ENCODE measurements at regions not wholly inside any gene's neighbourhood (a gene's known extent, or its start where the extent isn't known, plus 50 kb on each side); places are given as distances from the start of the nearest gene placed in this dataset.

- no peak for DNase-seq
These were observed 195.0 kb upstream of the RHOBTB1 start for GRCh38 chr10:61138708-61139591.

- DNase-seq = no peak
These were observed 192.2 kb upstream of the RHOBTB1 start for GRCh38 chr10:61136139-61136538.

GRCh38 chr10:61135276-61135721 is 191.3 kb upstream of the RHOBTB1 start:
- no peak for DNase-seq

- no peak for DNase-seq
These were observed 186.4 kb upstream of the RHOBTB1 start for GRCh38 chr10:61130366-61130765.

GRCh38 chr10:61128196-61128595 is 184.2 kb upstream of the RHOBTB1 start:
- no peak for DNase-seq

- no peak for DNase-seq
These were observed 181.7 kb upstream of the RHOBTB1 start for GRCh38 chr10:61125560-61126170.

GRCh38 chr10:61124756-61125530 is 181.0 kb upstream of the RHOBTB1 start:
- no peak for DNase-seq

- DNase-seq = no peak
These were observed 176.8 kb upstream of the RHOBTB1 start for GRCh38 chr10:61120805-61121204.

GRCh38 chr10:61119573-61119972 is 175.6 kb upstream of the RHOBTB1 start:
- no peak for DNase-seq

- no peak for DNase-seq
These were observed 171.9 kb upstream of the RHOBTB1 start for GRCh38 chr10:61115897-61116296.

- DNase-seq = no peak
These were observed 168.8 kb upstream of the RHOBTB1 start for GRCh38 chr10:61112771-61113170.

GRCh38 chr10:61110936-61111335 is 167.0 kb upstream of the RHOBTB1 start:
- no peak for DNase-seq

GRCh38 chr10:61110188-61110844 is 166.3 kb upstream of the RHOBTB1 start:
- DNase-seq = peak; percentile 45

- no peak for DNase-seq
These were observed 164.9 kb upstream of the RHOBTB1 start for GRCh38 chr10:61108915-61109314.

GRCh38 chr10:61100887-61101286 is 156.9 kb upstream of the RHOBTB1 start:
- no peak for DNase-seq

- DNase-seq = no peak
These were observed 155.8 kb upstream of the RHOBTB1 start for GRCh38 chr10:61099756-61100155.

- no peak for DNase-seq
These were observed 155.0 kb upstream of the RHOBTB1 start for GRCh38 chr10:61098966-61099365.

- DNase-seq = no peak
These were observed 153.0 kb upstream of the RHOBTB1 start for GRCh38 chr10:61097026-61097425.

- DNase-seq = no peak
These were observed 152.1 kb upstream of the RHOBTB1 start for GRCh38 chr10:61096056-61096455.

- DNase-seq = no peak
These were observed 147.5 kb upstream of the RHOBTB1 start for GRCh38 chr10:61091531-61091930.

- no peak for DNase-seq
These were observed 145.3 kb upstream of the RHOBTB1 start for GRCh38 chr10:61089251-61089650.

GRCh38 chr10:61084493-61084892 is 140.5 kb upstream of the RHOBTB1 start:
- DNase-seq = no peak

GRCh38 chr10:61081301-61081700 is 137.3 kb upstream of the RHOBTB1 start:
- no peak for DNase-seq

Measured in amniotic stem cell (primary cell).